BLaER1 treated with 17β-estradiol and CSF1 and Interleukin-3, amounts not matched to agents 10 nM and 100 nM (cell line): ENCODE measurements at regions not wholly inside any gene's neighbourhood (a gene's known extent, or its start where the extent isn't known, plus 50 kb on each side); places are given as distances from the start of the nearest gene placed in this dataset.

Experiments
- H3K27ac ChIP-seq, 11 experiments: shearing (Covaris generic); formaldehyde crosslinking; 2 replicates each; pipeline ENCODE4 v1.8.1; 2022
- H3K27me3 ChIP-seq, 11 experiments: shearing (Covaris generic); formaldehyde crosslinking; 2 replicates each; pipeline ENCODE4 v1.8.1; 2022
- H3K36me3 ChIP-seq, 11 experiments: shearing (Covaris generic); formaldehyde crosslinking; 2 replicates each; pipeline ENCODE4 v1.8.1; 2022
- H3K4me1 ChIP-seq, 10 experiments: shearing (Covaris generic); formaldehyde crosslinking; 2 replicates each; pipeline ENCODE4 v1.8.1; 2022
- H3K4me2 ChIP-seq, 11 experiments: shearing (Covaris generic); formaldehyde crosslinking; 2 replicates each; pipeline ENCODE4 v1.8.1; 2022
- H3K4me3 ChIP-seq, 10 experiments: shearing (Covaris generic); formaldehyde crosslinking; 2 replicates each; pipeline ENCODE4 v1.8.1; 2022
- H3K9ac ChIP-seq, 11 experiments: shearing (Covaris generic); formaldehyde crosslinking; 2 replicates each; pipeline ENCODE4 v1.8.1; 2022
- H3K9me3 ChIP-seq, 11 experiments: shearing (Covaris generic); formaldehyde crosslinking; replicated peaks in 1 of 11; 2 replicates each; pipeline ENCODE4 v1.8.1; 2022
- H4K20me1 ChIP-seq, 11 experiments: shearing (Covaris generic); formaldehyde crosslinking; 2 replicates each; pipeline ENCODE4 v1.8.1; 2022
- Cebpa-rat ChIP-seq, 11 experiments: shearing (Covaris generic); IDR thresholded peaks; 2 replicates each; pipeline ENCODE4 v1.8.1; 2022

DNA sequence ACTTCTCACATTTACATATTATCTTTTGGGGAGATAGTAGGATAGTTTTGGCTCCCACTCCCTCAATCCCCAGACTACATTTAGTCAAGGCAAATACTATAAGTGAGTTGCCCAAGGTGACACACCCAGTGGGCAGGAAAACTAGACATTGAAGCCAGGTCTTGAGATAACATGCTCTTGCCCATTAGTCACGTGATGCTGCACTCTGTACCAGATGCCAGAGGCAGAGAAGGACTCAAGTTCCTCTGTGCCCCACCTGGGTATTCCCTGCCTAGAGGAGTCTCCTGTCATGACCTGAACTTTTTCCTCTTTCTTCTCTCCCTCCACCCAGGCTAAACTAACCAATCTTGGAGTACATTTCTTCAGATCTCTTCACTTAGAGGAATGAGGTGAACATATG lies 484.9 kb downstream of the BUD13 start:
- no peak overlapping the region for H3K4me3 ChIP-seq
- no peaks in the 10 kb centered on the region for H3K36me3 ChIP-seq
- TF ChIP-seq Cebpa-rat (IDR thresholded peaks at IDR 0.05) = no peak
- no peaks in the 10 kb centered on the region for H4K20me1 ChIP-seq
- peaks cover 13 to 29% (median 17%) of the 10 kb centered on the region in 11 experiments; a peak in 21 of 22 replicates for H3K9me3 ChIP-seq
- H3K4me1 ChIP-seq = peaks cover 0 to 13% (median 0%) of the 10 kb centered on the region in 10 experiments; a peak in 6 of 20 replicates
- no peak overlapping the region for H3K4me2 ChIP-seq
- H3K9ac ChIP-seq = no peak overlapping the region
- no peaks in the 10 kb centered on the region for H3K27me3 ChIP-seq
- H3K27ac ChIP-seq = no peak overlapping the region

DNA sequence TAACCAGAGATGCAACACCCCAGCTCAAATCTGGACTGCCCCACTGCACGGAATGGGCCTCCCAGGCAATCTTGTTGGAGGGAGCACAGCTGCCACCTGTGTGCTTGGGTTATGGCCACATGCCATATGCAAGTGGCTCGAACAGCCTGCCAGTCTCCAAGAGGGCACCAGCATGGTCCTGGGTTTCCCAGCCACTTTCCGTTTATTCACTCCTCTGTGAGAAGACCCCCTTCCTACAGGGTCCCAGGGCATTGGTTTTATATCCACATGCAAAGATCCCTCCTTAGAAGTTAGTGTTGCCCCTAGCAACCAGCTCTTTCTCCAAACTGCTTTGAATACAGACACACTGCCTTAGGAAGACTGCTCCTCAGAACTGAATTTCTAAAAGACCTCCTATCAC lies 487.8 kb downstream of the BUD13 start:
- no peaks in the 10 kb centered on the region for H3K27me3 ChIP-seq
- peaks cover 0 to 19% (median 0%) of the 10 kb centered on the region in 10 experiments; a peak in 6 of 20 replicates for H3K4me1 ChIP-seq
- no peak overlapping the region for H3K4me3 ChIP-seq
- H3K9me3 ChIP-seq = peaks cover 5 to 17% (median 12%) of the 10 kb centered on the region in 11 experiments; a peak in 20 of 22 replicates
- H3K36me3 ChIP-seq = no peaks in the 10 kb centered on the region
- no peak for TF ChIP-seq Cebpa-rat (IDR thresholded peaks at IDR 0.05)
- H3K4me2 ChIP-seq = no peak overlapping the region
- H3K27ac ChIP-seq = no peak overlapping the region
- H4K20me1 ChIP-seq = no peaks in the 10 kb centered on the region
- H3K9ac ChIP-seq = no peak overlapping the region

DNA sequence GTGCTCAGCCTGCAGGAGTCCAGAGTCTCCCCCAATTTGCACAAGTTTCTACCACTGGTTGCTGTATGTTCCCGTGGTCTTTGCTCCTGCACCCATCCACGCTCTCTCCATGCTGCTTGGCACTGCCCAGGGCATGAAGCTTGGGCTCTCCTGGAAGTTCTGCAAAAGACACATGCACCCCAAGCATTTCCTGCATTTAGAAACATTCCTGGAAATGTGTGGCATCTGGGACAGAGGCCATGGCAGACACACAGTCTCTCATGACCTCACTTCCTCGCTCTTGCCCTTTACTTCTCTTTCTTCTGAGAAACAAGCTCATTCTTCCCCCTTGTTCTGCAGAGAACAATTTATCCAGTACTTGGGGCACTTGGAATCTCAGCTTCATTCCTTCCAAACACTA lies 489.5 kb downstream of the BUD13 start:
- Histone ChIP-seq H3K9me3 (peaks cover 0 to under 1% (median 0%) of the 10 kb centered on the region in 11 experiments; a peak in 1 of 22 replicates), H3K27ac (no peak overlapping the region), H3K27me3 (no peaks in the 10 kb centered on the region), H3K9ac (no peak overlapping the region), H3K4me2 (peak overlapping the region in 2 of 11 experiments; percentile 64 to 75; a peak in 4 of 22 replicates), H3K4me1 (peaks cover 0 to 19% (median 0%) of the 10 kb centered on the region in 10 experiments; a peak in 6 of 20 replicates), H4K20me1 (peaks cover 0 to 3% (median 0%) of the 10 kb centered on the region in 11 experiments; a peak in 1 of 22 replicates), H3K4me3 (no peak overlapping the region), H3K36me3 (no peaks in the 10 kb centered on the region)
- TF ChIP-seq Cebpa-rat (IDR thresholded peaks at IDR 0.05) = no peak

DNA sequence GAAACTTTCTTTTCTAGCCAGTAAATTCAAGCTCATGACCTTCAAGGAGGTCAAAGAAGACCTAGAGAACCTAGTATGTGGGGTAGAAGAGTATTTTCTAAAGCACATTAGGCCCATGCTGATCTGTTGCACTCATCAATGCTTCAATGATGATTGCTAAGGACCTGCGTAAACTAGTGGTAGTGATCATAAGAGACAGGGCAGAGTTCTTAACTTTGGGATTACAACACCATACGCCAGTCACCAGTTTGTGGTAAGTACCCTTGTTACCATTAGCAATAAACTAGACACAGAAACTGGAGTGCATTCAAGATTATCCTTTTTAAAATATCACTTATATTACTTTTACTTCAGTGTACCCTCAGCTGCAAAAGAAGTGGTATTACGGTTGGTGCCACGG lies 490.3 kb downstream of the BUD13 start:
- peaks cover 0 to 19% (median 0%) of the 10 kb centered on the region in 10 experiments; a peak in 6 of 20 replicates for H3K4me1 ChIP-seq
- H4K20me1 ChIP-seq = peaks cover 0 to 3% (median 0%) of the 10 kb centered on the region in 11 experiments; a peak in 1 of 22 replicates
- no peak overlapping the region for H3K9ac ChIP-seq
- no peaks in the 10 kb centered on the region for H3K9me3 ChIP-seq
- no peaks in the 10 kb centered on the region for H3K36me3 ChIP-seq
- H3K27ac ChIP-seq = no peak overlapping the region
- no peak for TF ChIP-seq Cebpa-rat (IDR thresholded peaks at IDR 0.05)
- H3K27me3 ChIP-seq = no peaks in the 10 kb centered on the region
- H3K4me3 ChIP-seq = no peak overlapping the region
- peak overlapping the region in 2 of 11 experiments; percentile 64 to 75; a peak in 1 of 22 replicates for H3K4me2 ChIP-seq

DNA sequence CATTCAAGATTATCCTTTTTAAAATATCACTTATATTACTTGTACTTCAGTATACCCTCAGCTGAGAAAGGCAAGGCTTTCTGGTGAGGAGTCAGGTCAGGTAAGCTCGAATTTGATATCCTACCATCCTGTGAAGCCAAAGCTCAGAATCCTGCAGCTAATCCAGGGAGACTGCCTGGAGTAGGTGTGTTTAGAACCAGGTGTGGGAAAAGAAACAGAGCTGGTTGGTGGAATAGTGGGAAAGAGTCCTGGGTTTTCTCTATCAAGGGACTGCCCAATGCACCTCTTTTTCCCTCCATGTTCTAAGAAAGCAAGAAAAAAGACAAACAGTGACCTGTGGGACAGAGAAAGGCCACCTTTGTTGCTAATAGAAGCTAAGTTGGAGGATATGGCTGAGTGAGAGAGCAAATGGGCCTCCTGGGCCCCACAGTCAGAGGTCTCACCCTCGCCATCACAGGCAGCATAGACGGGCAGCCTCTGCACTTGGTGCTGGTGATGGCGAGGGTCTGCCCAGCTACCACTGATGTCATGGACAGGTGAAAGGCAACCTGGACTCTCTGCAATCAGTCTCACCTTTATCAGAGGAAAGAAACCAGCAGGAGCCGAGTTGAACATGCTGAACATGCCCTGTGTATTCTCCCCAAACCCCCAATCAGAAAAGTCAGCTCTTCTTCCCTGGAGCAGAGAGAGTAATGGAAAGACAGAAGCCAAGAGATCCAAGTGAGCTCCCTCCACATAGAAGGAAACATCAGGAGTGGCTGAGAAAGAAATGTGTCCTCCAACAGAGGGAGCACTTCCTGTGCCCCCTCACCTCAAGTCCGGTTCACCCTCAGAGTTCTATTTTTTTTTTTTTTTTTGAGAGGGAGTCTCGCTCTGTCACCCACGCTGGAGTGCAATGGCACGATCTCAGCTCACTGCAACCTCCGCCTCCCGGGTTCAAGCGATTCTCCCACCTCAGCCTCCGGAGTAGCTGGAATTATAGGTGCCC lies 491.3 kb downstream of the BUD13 start:
- no peak overlapping the region for H3K9ac ChIP-seq
- no peaks in the 10 kb centered on the region for H3K9me3 ChIP-seq
- no peaks in the 10 kb centered on the region for H3K27me3 ChIP-seq
- no peak for TF ChIP-seq Cebpa-rat (IDR thresholded peaks at IDR 0.05)
- no peaks in the 10 kb centered on the region for H3K36me3 ChIP-seq
- H3K4me3 ChIP-seq = no peak overlapping the region
- no peak overlapping the region for H3K4me2 ChIP-seq
- peaks cover 0 to 19% (median 0%) of the 10 kb centered on the region in 10 experiments; a peak in 6 of 20 replicates for H3K4me1 ChIP-seq
- H3K27ac ChIP-seq = no peak overlapping the region
- H4K20me1 ChIP-seq = peaks cover 0 to 3% (median 0%) of the 10 kb centered on the region in 11 experiments; a peak in 1 of 22 replicates

DNA sequence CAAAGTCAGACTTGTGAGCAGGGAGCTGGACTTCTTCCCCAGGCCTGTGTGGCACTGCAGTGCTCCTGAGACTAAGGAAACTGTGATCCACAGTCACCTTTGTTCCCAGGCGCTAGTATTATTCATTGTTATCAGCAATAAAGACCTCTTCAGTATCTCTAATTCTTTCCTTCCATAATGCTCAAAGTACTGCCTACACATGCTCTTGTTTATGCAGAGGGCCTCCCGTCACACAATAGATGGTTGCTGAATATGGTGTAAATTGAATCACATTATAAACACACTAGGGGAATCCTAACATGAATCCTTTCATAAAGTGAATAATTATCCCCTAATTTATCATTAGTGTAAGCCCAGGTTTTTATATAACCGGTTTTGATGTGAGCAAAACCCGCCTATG lies 493.3 kb downstream of the BUD13 start:
- TF ChIP-seq Cebpa-rat (IDR thresholded peaks at IDR 0.05) = no peak
- H3K36me3 ChIP-seq = no peaks in the 10 kb centered on the region
- no peak overlapping the region for H3K27ac ChIP-seq
- H3K4me2 ChIP-seq = no peak overlapping the region
- H3K9me3 ChIP-seq = no peaks in the 10 kb centered on the region
- no peaks in the 10 kb centered on the region for H3K27me3 ChIP-seq
- H3K4me1 ChIP-seq = peaks cover 0 to 19% (median 0%) of the 10 kb centered on the region in 10 experiments; a peak in 6 of 20 replicates
- H3K4me3 ChIP-seq = no peak overlapping the region
- H3K9ac ChIP-seq = no peak overlapping the region
- H4K20me1 ChIP-seq = peaks cover 0 to 3% (median 0%) of the 10 kb centered on the region in 11 experiments; a peak in 1 of 22 replicates

DNA sequence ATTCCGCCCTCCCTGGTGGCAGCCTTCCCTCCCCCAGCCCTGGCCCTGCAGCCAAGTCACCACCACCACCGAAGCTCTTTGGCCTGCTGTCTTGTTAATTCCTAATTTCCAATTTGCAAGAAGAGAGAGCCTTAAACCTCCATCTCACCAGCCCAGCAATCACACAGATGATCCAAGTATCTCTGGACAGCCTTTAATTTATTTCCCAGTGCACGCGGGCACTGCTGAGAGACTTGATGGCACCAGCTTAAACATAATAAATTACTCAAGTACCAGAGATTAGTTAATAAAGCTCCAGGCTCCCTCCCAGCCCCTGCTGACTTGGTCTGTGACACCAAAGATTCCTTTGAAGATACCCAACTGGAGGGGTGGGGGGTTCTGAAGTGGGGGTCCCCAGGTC lies 494.7 kb downstream of the BUD13 start:
- Histone ChIP-seq H4K20me1 (peaks cover 0 to 3% (median 0%) of the 10 kb centered on the region in 11 experiments; a peak in 1 of 22 replicates), H3K4me3 (no peak overlapping the region), H3K27me3 (no peaks in the 10 kb centered on the region), H3K27ac (no peak overlapping the region), H3K9ac (no peak overlapping the region), H3K36me3 (no peaks in the 10 kb centered on the region), H3K4me1 (peaks cover 0 to 8% (median 0%) of the 10 kb centered on the region in 10 experiments; a peak in 6 of 20 replicates), H3K9me3 (no peaks in the 10 kb centered on the region), H3K4me2 (no peak overlapping the region)
- no peak for TF ChIP-seq Cebpa-rat (IDR thresholded peaks at IDR 0.05)

DNA sequence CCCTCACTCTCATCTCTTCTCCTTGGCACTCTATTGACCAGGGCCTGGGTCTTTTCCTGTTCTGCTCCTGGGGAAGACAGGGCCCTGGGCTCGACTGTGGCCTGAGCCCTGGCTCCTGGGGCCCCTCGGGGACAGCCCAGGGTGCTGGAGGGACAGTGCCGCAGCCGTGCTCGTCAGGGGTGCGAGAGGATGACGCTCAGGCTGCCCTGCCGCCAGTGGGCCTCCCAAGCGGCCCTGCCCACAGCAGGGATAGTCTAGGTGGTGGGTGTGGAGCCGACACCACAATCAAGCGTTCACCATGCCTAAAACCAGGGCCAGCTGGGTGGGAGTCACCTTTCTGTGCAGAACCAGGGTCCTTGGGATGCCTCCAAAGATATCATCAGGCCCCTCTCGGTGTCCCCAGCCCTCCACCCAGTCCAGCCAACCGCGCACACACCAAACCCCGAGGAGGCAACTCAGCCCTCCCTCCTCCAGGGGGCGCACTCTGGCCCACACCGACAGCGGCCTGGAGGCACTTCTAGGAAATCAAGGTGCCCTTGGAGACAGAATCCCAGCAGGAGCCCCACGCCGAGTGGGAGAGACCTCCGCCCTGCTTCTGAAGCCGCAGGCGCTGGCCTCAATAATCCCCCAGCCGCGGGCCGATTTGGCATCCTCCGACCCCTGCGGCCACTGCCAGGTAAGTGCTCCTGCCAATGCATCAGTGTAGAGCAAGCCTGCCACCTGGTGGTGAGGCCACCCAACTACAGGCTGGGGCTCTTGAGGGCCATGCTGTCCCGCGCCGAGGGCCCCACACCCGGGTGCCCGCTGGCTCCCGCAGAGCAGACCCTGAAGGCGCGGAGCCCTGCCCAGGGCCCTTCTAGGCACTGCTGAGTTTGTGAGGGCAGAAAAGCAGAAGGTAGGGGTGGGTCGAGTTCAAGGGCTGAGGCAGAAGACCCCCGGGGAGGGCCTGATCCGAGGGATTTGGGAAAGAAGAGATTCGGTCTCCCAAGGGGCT lies 496.4 kb downstream of the BUD13 start:
- Histone ChIP-seq H3K4me1 (no peaks in the 10 kb centered on the region), H3K9ac (no peak overlapping the region), H3K27ac (no peak overlapping the region), H3K9me3 (no peaks in the 10 kb centered on the region), H3K36me3 (no peaks in the 10 kb centered on the region), H4K20me1 (peaks cover 0 to 3% (median 0%) of the 10 kb centered on the region in 11 experiments; a peak in 1 of 22 replicates), H3K27me3 (no peaks in the 10 kb centered on the region), H3K4me2 (no peak overlapping the region), H3K4me3 (no peak overlapping the region)
- TF ChIP-seq Cebpa-rat (IDR thresholded peaks at IDR 0.05) = no peak
